ENCODE measurements at regions not wholly inside any gene's neighbourhood (a gene's known extent, or its start where the extent isn't known, plus 50 kb on each side); places are given as distances from the start of the nearest gene placed in this dataset.

DNA sequence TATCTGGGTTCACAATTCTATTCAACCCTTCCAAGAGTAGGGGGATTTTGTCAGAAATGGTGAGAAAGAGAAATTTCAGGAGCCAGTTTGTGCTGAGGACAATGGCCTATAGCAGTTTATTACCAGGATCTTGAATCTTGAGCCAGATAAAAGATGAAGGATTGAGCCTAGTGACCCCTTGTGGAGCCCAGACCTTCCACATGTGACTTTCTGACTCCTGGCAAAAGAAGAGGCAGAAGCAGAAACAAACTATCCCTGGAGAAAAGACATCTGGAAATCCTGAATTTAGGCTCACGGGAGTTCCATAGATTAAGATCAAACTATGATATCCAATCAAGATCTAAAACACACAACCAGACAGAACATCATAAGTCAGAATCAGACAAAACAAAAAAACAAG, 60.9 kb upstream of the CHRM2 start:
- no peak for DNase-seq (ENCODE audit: low read depth in 4 of 4, low spot score in 1 of 4)

DNA sequence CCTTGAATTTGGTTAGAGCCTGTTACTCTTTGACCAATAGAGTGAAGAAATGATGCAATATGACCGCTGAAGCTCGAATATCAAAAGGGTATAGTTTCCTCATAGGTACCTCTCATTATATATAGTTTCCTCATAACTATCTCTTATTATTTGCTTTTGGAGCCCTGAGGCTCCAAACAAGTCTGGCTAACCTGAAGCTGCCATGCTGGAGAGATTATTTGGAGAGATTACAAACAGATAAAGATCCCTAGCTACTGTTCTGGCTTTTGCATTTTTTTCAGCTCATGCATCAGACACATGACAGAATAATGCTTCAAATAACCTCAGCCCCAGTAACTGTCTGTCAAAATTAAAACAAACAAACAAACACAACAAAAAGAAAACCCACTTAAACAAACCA, 65.4 kb upstream of the CHRM2 start:
- no peak for DNase-seq (ENCODE audit: low read depth in 4 of 4, low spot score in 1 of 4)

DNA sequence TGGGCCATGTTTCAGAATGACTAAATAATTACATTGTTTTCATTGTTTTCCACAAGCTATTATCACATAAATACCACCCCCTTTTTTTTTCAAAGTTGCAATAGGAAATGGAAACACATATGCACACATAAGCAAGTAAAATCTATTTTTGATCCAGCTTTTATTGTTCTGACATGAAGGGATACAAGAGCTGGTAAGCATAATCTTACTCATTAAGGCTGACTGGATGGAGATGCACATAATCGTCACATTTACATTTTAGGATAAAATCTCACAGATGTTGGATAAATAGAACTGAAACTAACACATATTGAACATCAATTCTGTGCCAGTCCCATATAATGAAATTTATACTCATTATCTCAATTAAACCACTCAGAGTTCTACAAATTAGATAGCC, 84.5 kb upstream of the CHRM2 start:
- DNase-seq (ENCODE audit: low read depth in 4 of 4, low spot score in 1 of 4), result no peak

DNA sequence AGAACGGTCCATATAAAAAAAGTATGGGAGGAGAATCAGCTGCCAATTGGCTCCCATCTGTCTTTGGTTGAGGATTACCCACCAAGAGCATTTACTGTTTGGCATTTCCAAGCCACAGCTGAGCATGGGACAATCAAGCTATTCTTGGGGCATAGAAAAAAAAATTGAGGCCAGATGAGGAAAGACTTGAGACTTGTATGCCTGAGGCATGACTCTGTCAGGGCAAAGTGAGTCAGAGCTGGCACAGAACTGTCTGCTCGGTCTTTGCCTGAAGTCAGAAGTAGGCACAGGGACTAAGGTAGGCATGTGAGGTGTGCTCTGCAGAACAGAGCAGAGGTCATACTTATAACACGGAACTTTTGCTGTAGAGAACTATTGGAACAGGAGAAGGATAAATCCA, 126.5 kb upstream of the CHRM2 start:
- no peak for DNase-seq (ENCODE audit: low read depth in 4 of 4, low spot score in 1 of 4)

DNA sequence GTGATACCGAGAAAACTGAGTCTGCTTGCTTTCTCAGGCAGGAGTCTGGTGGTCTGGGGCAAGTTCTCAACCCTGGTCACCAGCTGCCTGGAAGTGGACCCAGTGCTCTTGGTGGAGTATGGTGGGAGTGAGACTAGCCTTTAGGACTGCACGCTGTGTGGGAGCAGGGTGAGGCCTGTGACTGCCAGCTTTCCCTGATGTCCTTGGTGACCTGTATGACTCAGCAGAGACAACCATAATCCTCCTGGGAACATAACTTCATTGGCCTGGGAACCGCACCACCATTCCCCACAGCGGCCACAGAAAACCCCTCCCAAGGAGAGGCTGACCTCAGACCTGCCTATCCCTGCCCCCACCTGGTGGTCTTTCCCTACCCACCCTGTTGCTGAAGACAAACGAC, 139.5 kb upstream of the CHRM2 start:
- DNase-seq (ENCODE audit: low read depth in 4 of 4, low spot score in 1 of 4), result no peak

DNA sequence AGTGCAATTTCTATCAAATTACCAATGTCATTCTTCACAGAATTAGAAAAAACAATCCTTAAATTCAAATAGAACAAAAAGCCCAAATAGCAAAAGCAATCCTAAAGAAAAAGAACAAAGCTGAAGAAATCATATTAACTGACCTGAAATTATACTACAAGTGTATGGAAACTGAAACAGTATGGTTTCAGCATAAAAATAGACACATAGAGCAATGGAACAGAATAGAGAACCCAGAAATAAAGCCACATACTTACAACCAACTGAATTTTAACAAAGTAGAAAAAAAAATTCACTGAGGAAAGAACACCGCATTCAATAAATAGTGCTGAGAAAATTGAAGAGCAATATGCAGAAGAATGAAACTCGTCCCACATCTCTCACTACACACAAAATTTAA, 142.0 kb upstream of the CHRM2 start:
- DNase-seq (ENCODE audit: low read depth in 4 of 4, low spot score in 1 of 4), result no peak

DNA sequence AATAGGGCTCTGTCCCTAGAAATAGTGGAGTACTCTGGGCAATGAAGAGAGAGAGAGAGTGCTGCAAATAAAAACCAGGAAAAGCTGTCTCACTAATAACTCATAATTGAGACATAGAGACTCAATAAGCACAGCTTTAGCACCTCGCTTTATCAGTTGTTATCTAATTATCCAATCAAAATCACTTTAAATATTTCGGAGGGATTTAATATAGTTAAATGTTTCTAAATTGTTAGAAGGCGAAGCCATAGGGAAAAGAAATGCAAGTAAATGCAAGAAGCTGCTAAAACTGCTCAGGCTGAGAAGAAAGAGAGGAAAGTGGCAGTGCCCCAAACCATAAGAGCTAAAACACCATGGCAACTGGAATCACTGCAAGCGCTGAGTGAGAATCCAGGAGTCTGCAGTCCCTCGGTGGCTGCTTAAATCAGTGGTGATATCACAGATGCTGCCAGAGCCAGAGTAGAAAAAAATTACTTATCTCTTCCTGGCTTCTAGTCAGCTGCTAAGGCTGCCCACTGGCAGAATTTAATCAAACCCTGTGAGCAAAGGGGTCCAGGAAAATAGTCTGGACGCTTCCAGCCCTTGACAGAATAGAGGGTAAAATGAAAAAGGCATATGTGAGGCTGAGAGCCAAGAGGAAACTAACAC, 150.4 kb upstream of the CHRM2 start:
- DNase-seq (ENCODE audit: low read depth in 4 of 4, low spot score in 1 of 4), result no peak

DNA sequence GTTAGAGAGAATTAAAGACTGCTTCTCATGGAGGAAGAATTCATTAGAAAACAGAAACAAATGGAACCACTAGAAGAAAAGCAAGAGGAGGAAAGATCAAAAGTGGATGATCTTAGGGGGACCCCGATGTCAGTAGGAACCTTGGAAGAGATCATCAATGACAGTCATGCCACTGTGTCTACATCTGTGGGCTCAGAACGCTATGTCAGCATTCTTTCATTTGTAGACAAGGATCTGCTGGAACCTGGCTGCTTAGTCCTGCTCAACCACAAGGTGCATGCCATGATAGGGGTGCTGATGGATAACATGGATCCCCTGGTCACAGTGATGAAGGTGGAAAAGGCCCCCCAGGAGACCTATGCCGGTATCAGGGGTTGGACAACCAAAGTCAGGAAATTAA, 154.4 kb upstream of the CHRM2 start:
- DNase-seq (ENCODE audit: low read depth in 4 of 4, low spot score in 1 of 4), result no peak

DNA sequence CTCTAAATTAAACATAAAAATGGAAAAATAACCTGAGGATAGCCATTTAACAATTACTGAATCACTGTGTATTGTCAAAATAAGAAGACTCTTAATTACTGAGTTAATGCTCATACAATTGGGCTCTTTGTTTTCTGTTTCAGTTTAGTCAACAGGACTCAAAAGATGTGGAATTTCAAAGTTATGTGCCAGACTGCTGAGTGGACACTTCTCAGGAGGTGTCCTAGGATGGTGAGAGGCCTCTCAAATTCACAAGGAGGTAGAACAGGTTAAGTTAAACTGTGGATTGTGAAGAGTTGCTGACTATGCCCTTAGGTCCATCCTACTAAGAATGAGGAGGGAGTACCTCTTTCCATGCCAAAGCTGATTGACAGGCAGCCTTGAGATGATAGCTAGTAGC, 157.7 kb upstream of the CHRM2 start:
- no peak for DNase-seq (ENCODE audit: low read depth in 4 of 4, low spot score in 1 of 4)

DNA sequence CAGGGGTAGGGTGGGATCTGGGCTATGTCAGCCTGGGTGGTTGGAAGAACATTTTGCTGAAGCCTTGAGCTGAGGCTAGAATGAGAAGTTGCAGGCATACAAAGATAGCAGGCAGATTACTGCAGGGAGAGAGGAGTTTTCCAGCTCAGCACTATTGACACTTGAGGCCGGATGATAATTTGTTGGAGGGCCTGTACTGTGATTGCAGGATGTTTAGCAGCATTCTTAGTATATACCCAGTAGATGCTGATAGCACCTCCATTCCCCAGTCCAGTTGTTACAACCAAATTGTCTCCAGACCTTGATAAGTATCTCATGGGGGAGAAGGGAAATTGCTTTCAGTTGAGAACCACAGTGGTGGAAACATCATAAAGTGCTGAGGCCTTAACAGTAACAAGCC, 158.6 kb upstream of the CHRM2 start:
- DNase-seq (ENCODE audit: low read depth in 4 of 4, low spot score in 1 of 4), result no peak

DNA sequence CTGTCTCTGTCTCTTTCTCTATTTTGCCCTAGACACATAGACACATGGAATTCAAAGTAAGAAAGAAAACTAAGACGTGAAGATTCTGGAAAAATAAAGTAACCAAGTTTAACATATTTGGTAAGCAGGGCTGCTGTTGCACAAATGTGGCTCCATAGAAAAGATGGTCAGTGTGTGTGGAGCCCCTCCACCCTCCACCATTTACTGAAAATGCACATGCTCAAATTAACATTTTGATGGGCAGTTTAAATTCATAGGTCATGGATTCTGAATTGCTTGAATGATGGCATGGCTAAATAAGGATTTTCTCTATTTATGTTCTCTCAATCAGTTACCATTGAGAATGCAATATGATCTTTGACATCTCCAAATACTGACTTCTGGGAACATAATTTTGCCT, 165.5 kb upstream of the CHRM2 start:
- no peak for DNase-seq (ENCODE audit: low read depth in 4 of 4, low spot score in 1 of 4)

DNA sequence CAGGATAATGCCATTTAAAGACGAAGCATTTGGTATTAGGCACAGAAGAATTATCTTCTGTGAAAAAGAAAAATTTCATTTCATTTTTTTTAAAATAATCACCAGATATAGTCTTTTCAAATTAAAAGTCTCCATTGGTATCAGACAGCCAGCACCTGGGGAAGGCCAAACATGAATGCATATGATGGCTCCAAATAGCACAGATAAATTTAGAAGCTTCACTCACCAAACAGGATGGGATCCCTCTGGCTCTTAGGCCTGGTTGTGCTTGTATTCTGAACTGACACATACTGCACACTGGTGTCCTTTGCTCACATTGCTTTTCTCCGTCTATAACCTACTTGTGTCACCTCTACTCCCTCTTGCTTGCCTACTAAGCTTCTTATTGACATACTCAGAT, 169.5 kb upstream of the CHRM2 start:
- no peak for DNase-seq (ENCODE audit: low read depth in 4 of 4, low spot score in 1 of 4)

DNA sequence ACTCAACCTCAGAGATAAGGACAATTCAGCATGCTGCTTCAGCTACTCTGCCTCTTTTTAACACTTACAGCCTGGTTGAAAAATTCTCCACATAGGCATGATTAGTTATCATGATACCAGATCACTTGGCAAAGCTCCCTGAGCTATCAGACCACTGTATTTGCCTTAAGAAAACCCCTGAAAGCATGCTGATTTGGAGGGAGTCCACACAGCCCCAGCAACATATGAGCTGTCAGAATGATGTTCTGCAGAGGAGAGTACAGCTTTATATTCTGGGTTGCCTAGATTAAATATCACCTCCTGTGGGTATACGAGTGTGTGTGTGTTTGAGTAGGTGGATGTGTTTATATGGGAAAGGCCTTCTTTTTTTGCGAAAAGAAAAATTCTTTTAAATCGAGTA, 170.2 kb upstream of the CHRM2 start:
- DNase-seq (ENCODE audit: low read depth in 4 of 4, low spot score in 1 of 4), result no peak

DNA sequence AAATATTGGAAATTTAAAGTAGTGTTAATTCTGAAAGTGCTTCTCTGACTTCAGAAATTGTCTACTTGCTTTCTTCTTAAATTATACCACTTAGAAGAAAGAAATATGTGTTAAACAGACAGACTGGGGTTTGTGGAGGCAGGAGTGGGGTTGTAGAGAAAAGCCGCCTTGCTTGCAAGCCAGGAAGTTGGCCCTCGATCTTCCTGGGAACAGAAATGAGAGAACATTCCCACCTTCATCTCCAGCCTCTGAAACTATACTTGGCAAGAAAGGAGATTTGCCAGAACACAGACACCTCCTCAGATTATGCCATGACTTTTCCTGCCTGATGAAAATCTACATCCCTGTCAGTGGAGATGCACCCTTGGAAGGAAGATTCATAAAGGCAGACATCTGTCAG, 171.2 kb upstream of the CHRM2 start:
- DNase-seq (ENCODE audit: low read depth in 4 of 4, low spot score in 1 of 4), result no peak

DNA sequence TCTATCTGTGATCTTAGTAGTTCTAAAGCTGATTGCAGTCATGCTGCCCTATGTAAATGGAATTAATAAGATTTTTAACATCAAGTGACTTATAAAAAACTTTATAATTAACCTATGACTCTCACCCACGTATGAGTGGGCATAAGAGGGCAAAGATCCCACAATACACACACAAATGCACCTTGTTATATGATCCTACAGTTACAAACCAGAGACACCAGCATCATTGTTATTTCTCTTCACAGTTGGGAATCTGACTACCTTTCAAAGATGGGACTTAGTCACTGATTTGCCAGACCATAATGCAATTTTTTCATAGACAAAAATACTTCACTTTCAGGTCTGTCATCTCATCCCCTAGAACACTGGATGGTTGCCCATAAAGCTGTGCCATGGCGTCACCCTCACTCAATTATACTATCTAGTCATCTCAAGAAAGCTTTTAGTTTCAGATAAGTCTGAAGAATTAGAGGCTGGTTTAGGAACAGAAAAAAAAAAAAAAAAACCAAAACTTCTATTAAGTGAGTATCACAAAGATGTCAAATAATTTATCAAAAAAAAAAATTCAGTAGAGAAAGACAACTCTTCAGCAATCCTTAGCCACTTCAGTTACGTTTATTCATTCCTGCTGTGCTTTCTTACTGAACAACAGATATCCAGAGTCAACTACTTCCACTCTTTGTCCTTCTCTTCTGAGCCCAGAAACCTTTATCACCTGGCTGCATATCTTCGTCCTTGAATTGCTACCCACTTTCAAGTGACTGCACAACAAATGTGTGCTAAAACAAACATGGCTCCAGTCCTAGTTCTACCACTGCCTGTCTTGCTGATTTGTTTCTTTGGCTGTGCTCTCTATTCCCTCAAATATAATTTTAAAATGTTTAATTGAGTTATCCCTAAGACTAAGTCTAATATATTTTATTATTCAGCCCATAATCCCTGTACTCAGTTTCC, 175.0 kb upstream of the CHRM2 start:
- DNase-seq (ENCODE audit: low read depth in 4 of 4, low spot score in 1 of 4), result no peak

DNA sequence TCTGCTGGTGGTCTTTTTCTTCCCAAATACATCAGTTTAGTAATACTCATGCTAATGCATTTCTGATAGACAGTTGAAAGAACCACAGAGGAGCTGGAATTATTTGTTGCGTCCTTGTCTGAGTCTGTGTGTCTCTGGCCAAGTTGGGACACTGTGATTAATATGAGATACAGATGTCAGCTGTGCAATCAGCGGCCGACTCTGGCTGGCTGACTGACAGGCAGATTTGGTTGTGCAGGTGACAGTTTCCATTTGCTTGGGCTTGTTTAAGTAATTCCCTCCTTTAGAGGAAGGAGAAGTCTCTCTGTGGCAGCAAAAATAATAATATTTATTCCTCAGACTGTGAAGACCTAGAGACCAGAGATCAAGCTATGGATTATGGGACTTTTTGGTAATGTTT, 176.2 kb upstream of the CHRM2 start:
- no peak for DNase-seq (ENCODE audit: low read depth in 4 of 4, low spot score in 1 of 4)

DNA sequence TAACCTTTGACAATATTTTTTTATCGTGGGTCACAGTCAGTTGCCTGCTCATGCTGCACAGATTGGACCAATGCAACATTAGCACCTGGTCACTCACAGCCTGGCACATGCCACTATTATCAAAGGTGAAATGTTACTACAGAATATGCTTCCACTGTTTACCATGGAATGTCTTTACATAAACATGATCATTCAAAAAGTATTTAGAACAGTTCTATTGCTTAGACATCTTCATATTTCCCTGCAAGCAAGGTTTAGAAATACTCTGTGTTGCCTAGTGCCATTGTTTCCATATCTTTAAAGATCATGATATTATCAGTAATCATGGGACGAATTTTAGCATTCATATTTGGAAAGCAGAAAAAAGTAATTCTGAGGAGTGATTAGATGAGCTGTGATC, 179.9 kb upstream of the CHRM2 start:
- DNase-seq (ENCODE audit: low read depth in 4 of 4, low spot score in 1 of 4), result no peak

DNA sequence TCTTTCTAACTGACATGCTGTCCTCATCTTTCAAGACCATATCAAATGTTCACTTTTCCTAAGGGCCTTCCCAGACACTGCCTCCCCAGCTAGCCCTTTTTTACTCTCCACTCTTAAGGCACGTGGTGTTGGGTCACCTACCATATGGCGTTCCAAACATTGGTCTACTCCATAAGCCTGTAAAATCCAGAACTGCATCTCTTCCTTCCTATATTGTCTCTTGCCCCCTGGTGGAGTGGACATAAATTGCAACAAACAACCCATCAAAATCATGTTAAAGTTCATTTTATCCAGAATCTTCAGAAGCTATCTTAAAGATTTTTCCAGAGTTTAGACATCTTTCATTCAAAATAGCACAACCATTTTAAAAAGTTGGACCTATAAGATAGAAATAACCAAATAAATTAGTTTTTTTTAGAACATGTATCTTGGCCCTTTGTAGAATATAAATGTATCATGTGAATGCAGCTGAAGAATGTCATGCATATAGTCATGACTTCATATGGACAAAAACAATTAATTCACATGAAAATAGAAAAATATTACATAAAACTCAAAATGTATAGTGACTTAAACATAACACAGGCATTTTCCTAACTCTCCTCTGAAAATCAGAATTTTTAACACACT, 180.6 kb upstream of the CHRM2 start:
- DNase-seq (ENCODE audit: low read depth in 4 of 4, low spot score in 1 of 4), result no peak

DNA sequence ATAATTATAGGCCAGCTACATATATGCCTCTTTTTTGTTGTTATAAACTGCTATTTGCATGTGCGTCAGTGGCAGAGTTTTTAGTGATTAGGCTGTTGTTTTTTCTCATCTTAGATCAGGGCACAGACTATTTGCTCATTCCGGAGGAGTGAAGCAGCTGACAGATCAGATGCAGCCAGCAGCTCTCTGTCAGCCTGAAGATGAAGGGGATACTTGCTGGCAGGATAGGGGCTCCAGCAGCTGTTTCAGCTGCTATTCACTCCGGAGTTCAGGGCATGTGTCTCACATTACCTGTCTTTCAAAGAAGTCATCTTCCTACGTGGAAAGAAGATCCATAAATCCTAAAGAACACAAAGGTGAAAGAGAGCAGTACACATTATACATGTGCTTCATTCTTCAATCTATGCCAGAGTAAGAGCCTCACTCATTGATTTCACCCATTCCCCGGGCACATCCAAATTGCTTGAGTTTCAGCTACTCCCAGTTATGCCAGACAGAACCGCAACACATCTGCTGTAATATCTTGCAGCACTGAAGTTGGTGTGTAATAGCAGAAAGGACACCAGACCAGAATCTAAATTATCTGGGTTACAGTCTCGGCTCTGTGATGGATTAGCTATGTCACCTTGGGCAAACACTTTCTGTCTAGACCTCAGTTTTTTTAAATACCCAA, 182.8 kb upstream of the CHRM2 start:
- DNase-seq (ENCODE audit: low read depth in 4 of 4, low spot score in 1 of 4), result no peak

DNA sequence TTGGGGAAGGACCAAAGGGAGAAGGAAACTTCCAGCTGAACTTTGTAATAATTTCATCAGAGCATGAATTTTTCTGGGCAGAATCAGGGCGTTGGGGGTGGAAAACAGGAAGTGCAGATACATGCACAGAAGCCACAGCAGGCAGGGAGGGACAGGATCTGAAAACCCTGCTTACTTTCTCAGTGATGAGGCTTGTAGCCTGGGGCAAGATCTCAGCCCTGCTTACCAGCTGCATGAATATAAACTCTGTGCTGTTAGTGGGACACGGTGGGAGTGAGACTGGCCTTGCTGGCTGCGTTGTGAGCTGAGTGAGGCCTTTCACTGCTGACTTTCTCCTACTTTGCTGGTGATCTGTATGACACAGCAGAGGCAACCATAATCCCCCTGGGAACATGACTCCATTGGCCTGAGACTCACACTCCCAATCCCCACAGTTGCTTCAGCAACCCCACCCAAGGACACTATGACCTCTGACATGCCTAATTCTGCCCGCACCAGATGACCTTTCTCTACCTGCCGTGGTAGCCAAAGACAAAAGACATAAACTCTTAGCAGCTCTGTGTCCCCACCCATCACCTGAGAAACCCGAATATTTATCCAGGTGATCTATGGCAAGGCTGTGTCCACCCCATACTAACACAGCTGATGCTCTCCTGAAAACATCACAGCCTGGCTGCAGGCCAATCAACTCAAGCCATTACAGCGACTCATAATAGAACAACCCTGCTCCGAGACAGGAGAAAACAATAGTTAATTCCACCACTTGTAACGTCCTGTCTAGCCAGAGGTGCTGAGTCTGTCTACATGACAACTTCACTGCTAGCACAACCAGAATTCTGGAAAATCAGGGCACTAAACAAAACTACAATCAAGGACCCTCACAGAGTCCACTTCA, 190.7 kb upstream of the CHRM2 start:
- DNase-seq (ENCODE audit: low read depth in 4 of 4, low spot score in 1 of 4), result no peak

DNA sequence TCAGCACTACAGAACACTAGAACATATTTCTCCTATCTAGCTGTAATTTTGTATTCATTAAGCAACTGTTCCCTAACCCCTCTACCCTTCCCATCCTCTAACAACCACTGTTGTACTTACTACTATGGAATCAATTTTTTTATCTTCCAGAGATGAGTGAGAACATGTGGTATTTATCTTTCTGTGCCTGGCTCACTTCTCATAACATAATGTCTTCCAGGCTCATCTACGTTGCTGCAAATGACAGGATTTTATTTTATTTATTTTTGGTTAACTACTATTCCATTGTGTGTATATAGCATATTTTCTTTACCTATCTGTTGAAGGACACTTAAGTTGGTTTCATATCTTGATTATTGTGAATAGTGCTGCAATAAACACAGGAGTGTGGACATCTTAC, 200.9 kb upstream of the CHRM2 start:
- DNase-seq (ENCODE audit: low read depth in 4 of 4, low spot score in 1 of 4), result no peak
